ENCODE measurements at regions not wholly inside any gene's neighbourhood (a gene's known extent, or its start where the extent isn't known, plus 50 kb on each side); places are given as distances from the start of the nearest gene placed in this dataset.

DNA sequence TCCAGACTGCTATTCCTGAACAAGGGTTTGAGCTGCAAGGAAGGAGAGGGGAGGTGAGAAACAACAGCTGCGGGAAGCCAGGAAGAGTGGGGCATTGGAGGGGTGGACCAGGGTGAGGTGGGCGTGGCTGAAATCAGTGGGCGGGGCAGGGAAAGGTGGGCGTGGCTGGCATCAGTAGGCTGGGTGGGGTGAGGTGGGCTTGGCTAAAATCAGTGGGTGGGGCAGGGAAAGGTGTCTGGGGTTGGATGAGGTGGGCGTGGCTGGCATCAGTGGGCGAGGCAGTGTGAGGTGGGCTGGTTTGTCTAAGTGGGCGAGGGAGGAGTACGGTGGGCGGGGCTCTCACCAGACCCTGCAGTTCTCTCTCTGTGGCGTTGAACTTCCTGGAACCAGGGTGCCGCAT, 87.6 kb downstream of the MUC16 start:
- WGBS (ENCODE audit: insufficient coverage) = 72% methylated on average over 11 of the region's 11 CpGs
- no peaks in the 10 kb centered on the region for H3K4me1 ChIP-seq (ENCODE audit: control insufficient read depth in 2 of 2, insufficient read depth in 2 of 2, low read length in 2 of 2)
- peaks cover 2% of the 10 kb centered on the region for H3K9me3 Mint-ChIP-seq (ENCODE audit: insufficient read depth)
- no peaks in the 10 kb centered on the region for H3K36me3 ChIP-seq (replicated peaks in 1 of 2; ENCODE audit: control extremely low read depth in 1 of 2, control insufficient read depth in 1 of 2, extremely low read depth in 1 of 2, insufficient read depth in 2 of 2, low read length in 1 of 2)
- no peak overlapping the region for H3K4me3 ChIP-seq (ENCODE audit: control extremely low read depth in 1 of 5, extremely low read depth in 1 of 5, insufficient read depth in 1 of 5, low read depth in 2 of 5, low read length in 4 of 5)
- TF ChIP-seq, protein P1, sequence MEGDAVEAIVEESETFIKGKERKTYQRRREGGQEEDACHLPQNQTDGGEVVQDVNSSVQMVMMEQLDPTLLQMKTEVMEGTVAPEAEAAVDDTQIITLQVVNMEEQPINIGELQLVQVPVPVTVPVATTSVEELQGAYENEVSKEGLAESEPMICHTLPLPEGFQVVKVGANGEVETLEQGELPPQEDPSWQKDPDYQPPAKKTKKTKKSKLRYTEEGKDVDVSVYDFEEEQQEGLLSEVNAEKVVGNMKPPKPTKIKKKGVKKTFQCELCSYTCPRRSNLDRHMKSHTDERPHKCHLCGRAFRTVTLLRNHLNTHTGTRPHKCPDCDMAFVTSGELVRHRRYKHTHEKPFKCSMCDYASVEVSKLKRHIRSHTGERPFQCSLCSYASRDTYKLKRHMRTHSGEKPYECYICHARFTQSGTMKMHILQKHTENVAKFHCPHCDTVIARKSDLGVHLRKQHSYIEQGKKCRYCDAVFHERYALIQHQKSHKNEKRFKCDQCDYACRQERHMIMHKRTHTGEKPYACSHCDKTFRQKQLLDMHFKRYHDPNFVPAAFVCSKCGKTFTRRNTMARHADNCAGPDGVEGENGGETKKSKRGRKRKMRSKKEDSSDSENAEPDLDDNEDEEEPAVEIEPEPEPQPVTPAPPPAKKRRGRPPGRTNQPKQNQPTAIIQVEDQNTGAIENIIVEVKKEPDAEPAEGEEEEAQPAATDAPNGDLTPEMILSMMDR (IDR thresholded peaks at IDR 0.05) = no peak
- no peak for TF ChIP-seq EZH2 (IDR thresholded peaks at IDR 0.05; ENCODE audit: borderline replicate concordance, insufficient read depth, low read depth, low read length, poor library complexity, severe bottlenecking)
- no peak overlapping the region for H3K9ac ChIP-seq (ENCODE audit: low read length)
- no peaks in the 10 kb centered on the region for H3K79me2 ChIP-seq (ENCODE audit: control insufficient read depth, insufficient read depth, low read length)
- H4K20me1 ChIP-seq (ENCODE audit: control insufficient read depth, insufficient read depth, low read length, poor library complexity, severe bottlenecking) = no peaks in the 10 kb centered on the region
- no peak overlapping the region for H2AFZ ChIP-seq (ENCODE audit: insufficient read depth, low read depth, low read length, poor library complexity, severe bottlenecking)
- intact Hi-C loops (cut with micrococcal nuclease) = no loop called here
- ChIA-PET POLR2A (no interaction called here), CTCF (no interaction called here)
- no peak overlapping the region for H3K4me3 Mint-ChIP-seq
- H3K4me1 Mint-ChIP-seq = no peaks in the 10 kb centered on the region
- H3K27me3 ChIP-seq (replicated peaks in 1 of 4; ENCODE audit: control extremely low read depth in 1 of 4, control insufficient read depth in 3 of 4, insufficient read depth in 4 of 4, low read length in 3 of 4) = peaks cover 0 to 5% (median 0%) of the 10 kb centered on the region in 4 experiments
- DNase-seq = no peak
- H3K9me3 ChIP-seq (ENCODE audit: control extremely low read depth in 1 of 3, control insufficient read depth in 2 of 3, insufficient read depth in 1 of 3, low read length in 2 of 3) = peaks cover 0 to 10% (median 0%) of the 10 kb centered on the region in 3 donors
- H3K27me3 Mint-ChIP-seq = no peaks in the 10 kb centered on the region
- ATAC-seq (ENCODE audit: low read depth) = no peak
- no peak overlapping the region for H3K4me2 ChIP-seq (replicated peaks; ENCODE audit: low read depth, low read length, poor library complexity, severe bottlenecking)
- H3K27ac Mint-ChIP-seq = no peak overlapping the region
- H3K27ac ChIP-seq (ENCODE audit: low read length in 2 of 2) = no peak overlapping the region

DNA sequence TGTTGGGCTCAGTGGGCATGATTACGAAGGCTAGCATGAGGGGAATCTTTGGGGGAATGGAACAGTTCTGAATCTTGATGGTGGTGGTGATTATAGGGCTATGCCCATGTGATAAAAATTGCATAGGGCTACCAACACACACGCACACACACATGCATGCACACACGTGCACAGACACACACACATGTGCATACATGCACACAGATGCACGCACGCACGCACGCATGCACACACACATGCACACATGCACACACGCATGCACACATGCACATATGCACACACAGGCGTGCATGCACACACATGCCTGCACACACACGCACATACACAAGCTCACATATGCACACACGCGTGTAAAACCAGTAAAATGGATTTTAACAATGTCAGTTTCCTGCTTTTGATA, 85.9 kb downstream of the MUC16 start:
- DNase-seq = no peak
- ChIA-PET CTCF (no interaction called here), POLR2A (no interaction called here)
- Mint-ChIP-seq H3K27me3 (no peaks in the 10 kb centered on the region), H3K4me1 (no peaks in the 10 kb centered on the region), H3K4me3 (no peak overlapping the region), H3K9me3 (ENCODE audit: insufficient read depth) (peaks cover 2% of the 10 kb centered on the region), H3K27ac (no peak overlapping the region)
- Histone ChIP-seq H3K79me2 (ENCODE audit: control insufficient read depth, insufficient read depth, low read length) (no peaks in the 10 kb centered on the region), H3K4me2 (replicated peaks; ENCODE audit: low read depth, low read length, poor library complexity, severe bottlenecking) (no peak overlapping the region), H3K27me3 (replicated peaks in 1 of 4; ENCODE audit: control extremely low read depth in 1 of 4, control insufficient read depth in 3 of 4, insufficient read depth in 4 of 4, low read length in 3 of 4) (peaks cover 0 to 5% (median 0%) of the 10 kb centered on the region in 4 experiments), H2AFZ (ENCODE audit: insufficient read depth, low read depth, low read length, poor library complexity, severe bottlenecking) (no peak overlapping the region), H3K27ac (ENCODE audit: low read length in 2 of 2) (no peak overlapping the region), H3K4me3 (ENCODE audit: control extremely low read depth in 1 of 5, extremely low read depth in 1 of 5, insufficient read depth in 1 of 5, low read depth in 2 of 5, low read length in 4 of 5) (no peak overlapping the region), H4K20me1 (ENCODE audit: control insufficient read depth, insufficient read depth, low read length, poor library complexity, severe bottlenecking) (no peaks in the 10 kb centered on the region), H3K9me3 (ENCODE audit: control extremely low read depth in 1 of 3, control insufficient read depth in 2 of 3, insufficient read depth in 1 of 3, low read length in 2 of 3) (peaks cover 0 to 10% (median 0%) of the 10 kb centered on the region in 3 donors), H3K36me3 (replicated peaks in 1 of 2; ENCODE audit: control extremely low read depth in 1 of 2, control insufficient read depth in 1 of 2, extremely low read depth in 1 of 2, insufficient read depth in 2 of 2, low read length in 1 of 2) (no peaks in the 10 kb centered on the region), H3K9ac (ENCODE audit: low read length) (no peak overlapping the region), H3K4me1 (ENCODE audit: control insufficient read depth in 2 of 2, insufficient read depth in 2 of 2, low read length in 2 of 2) (no peaks in the 10 kb centered on the region)
- 89% methylated on average over 8 of the region's 12 CpGs for WGBS (ENCODE audit: insufficient coverage)
- ATAC-seq (ENCODE audit: low read depth) = no peak
- TF ChIP-seq, protein P1 (IDR thresholded peaks at IDR 0.05) = no peak
- no peak for TF ChIP-seq EZH2 (IDR thresholded peaks at IDR 0.05; ENCODE audit: borderline replicate concordance, insufficient read depth, low read depth, low read length, poor library complexity, severe bottlenecking)
- intact Hi-C loops (cut with micrococcal nuclease) = no loop called here

All from B cell (primary cell).